Testis (tissue), 2 donors: ENCODE measurements at regions not wholly inside any gene's neighbourhood (a gene's known extent, or its start where the extent isn't known, plus 50 kb on each side); places are given as distances from the start of the nearest gene placed in this dataset.

Experiments used
- POLR2A ChIP-seq: fragments of 450-650 bp; IDR thresholded peaks from one replicate; pipeline ENCODE4 v1.6.1; 2017; ENCODE audit warnings: antibody characterized with exemption, mild to moderate bottlenecking, moderate library complexity
- TF ChIP-seq, protein P1 (sequence below), 3 experiments: fragments of 450-650 bp in 2 of 3; fragments of 200-600 bp in 1 of 3; sonication (generic) in 1 of 3; IDR thresholded peaks; one replicate each; pipeline ENCODE4 v1.5.1; 2016 to 2019; ENCODE audit warnings: antibody characterized with exemption in 3 of 3, mild to moderate bottlenecking in 2 of 3, moderate library complexity in 1 of 3

DNA sequence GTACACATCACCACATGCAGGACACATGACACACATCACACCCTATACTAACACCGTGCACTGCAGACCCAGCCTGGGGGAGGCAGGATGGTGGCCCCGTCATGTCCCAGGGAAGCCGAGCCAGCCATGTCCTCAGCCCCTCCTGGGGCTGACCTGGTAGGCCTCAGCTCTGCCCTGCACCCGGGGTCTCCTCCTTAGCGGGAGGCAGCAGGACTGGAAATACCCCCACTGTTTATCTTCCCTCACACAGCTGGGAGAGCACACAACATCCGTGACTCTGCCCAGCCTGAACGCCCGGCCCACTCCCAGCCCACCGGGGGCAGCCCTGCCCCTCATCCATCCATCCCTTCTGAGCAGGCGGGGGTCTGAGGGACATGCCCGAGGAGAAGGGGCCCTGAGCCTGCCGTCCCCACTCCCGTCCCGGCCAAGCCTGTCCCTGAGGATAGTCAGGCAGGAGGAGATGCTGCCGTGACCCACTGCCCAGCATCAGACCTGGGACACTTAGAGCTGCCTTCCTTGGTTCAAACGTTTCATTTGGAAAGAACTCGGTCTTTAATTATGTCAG lies 945.0 kb downstream of the BRD1 start:
- TF ChIP-seq, protein P1, sequence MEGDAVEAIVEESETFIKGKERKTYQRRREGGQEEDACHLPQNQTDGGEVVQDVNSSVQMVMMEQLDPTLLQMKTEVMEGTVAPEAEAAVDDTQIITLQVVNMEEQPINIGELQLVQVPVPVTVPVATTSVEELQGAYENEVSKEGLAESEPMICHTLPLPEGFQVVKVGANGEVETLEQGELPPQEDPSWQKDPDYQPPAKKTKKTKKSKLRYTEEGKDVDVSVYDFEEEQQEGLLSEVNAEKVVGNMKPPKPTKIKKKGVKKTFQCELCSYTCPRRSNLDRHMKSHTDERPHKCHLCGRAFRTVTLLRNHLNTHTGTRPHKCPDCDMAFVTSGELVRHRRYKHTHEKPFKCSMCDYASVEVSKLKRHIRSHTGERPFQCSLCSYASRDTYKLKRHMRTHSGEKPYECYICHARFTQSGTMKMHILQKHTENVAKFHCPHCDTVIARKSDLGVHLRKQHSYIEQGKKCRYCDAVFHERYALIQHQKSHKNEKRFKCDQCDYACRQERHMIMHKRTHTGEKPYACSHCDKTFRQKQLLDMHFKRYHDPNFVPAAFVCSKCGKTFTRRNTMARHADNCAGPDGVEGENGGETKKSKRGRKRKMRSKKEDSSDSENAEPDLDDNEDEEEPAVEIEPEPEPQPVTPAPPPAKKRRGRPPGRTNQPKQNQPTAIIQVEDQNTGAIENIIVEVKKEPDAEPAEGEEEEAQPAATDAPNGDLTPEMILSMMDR (IDR thresholded peaks at IDR 0.05), result no peak
- TF ChIP-seq POLR2A, result no peak
